GM10266 (cell line): ENCODE measurements at regions not wholly inside any gene's neighbourhood (a gene's known extent, or its start where the extent isn't known, plus 50 kb on each side); places are given as distances from the start of the nearest gene placed in this dataset.

ENCODE experiments used
- DNase-seq: peaks from one replicate; pipeline ENCODE4 v3.0.0; 2012; ENCODE audit errors: extremely low spot score
- CTCF ChIP-seq: IDR thresholded peaks from 2 replicates; pipeline ENCODE4 v1.5.1; 2012; ENCODE audit warnings: mild to moderate bottlenecking, low read depth; ENCODE audit not compliant: control insufficient read depth, insufficient read depth; ENCODE audit errors: missing control alignments

DNA sequence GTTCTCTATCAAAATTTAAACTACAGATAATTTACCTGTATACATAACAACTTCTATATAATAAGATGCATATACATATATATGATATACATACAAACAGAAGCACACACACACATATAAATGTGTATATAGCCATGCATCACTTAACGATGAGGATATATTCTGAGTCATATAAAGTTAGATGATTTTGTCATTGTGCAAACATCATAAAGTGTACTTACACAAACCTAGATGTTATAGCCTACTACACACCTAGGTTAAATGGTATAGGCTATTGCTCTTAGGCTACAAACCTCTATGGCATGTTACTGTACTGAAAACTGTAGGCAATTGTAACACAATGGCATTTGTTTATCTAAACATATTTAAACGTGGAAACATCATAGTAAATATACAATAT is 937.6 kb upstream of the KCND2 start:
- no peak for TF ChIP-seq CTCF
- DNase-seq = no peak

GRCh38 chr7:119341822-119342221 is 931.2 kb upstream of the KCND2 start:
- TF ChIP-seq CTCF = no peak
- DNase-seq = no peak

DNA sequence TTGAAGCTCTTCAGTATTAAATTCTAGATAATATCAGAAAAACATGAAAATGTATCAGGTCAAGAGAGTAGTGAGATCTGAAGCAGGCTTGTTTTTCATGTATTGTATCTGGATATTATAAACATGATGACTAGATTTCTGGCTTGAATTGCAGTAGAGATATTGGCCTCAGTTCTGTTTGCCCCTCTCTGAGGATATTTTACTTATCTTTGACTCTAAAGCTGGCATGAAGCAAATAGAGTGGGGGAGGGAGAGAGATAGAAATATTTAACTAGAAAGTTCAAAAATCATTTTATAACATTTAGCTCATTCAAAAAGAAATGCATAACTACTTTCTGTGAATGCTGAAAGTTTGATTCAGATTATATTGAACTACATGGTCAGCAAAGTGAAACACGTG is 929.7 kb upstream of the KCND2 start:
- DNase-seq = no peak
- no peak for TF ChIP-seq CTCF

DNA sequence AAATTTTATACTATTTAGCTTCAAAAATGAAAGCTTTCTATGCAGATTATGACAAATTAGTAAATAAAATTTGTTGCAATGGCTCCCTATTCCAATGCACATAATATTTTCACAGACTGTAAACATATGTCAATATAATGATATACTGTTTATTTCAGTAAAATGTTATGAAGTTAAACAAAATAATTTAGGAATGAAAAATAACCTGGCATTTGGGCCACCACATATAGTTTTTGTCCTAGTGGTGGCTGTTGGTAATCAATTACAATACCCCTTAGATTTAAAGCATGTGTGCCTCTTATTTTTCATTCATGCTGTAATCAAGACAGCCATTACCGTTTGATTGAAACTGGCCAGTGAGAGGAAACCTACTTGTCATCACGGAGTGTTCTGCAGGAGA is 928.5 kb upstream of the KCND2 start:
- no peak for TF ChIP-seq CTCF
- no peak for DNase-seq

DNA sequence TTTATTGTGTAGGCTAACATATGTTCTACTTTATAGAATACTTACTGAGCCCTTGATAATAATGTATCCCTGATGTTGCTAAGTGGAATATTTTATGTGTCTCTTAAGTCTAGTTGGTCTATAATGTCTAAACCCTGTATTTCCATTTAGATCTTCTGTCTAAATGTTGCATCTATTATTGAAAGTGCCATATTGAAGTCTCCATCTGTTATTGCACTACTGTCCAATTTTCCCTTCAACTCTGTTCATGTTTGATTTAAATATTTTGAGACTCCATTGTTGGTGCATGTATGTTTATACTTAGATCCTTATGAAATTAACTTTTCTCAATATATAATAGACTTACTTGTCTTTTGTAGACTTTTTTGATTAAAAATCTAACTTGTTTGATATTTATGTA is 924.5 kb upstream of the KCND2 start:
- no peak for DNase-seq
- no peak for TF ChIP-seq CTCF

DNA sequence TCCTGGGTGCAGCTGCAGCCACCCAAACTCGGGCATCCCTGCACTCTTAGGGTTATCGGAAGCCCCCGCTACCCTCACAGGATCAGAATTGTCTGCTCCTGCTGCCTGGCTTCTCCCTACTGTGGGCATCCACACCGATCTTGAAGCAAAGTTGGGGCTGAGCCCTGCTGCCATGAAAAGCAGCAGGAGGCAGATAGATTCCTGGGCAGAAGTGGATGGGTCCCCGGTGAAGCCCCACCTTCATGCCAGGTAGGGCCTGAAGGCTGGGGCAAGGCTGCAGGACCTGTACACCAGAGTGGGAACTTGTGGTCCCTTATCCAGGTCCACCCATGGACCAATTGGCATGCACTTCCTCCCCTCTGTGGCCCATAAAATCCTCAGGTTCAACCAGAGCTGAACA is 922.6 kb upstream of the KCND2 start:
- no peak for TF ChIP-seq CTCF

GRCh38 chr7:119351320-119351719 is 921.7 kb upstream of the KCND2 start:
- no peak for TF ChIP-seq CTCF
- DNase-seq = no peak

More for the DNA sequence above, 922.6 kb upstream of the KCND2 start:
- no peak for DNase-seq
